SK-MEL-5 (cell line): ENCODE measurements at regions not wholly inside any gene's neighbourhood (a gene's known extent, or its start where the extent isn't known, plus 50 kb on each side); places are given as distances from the start of the nearest gene placed in this dataset.

Source experiments
- DNase-seq: peaks from one replicate; pipeline ENCODE4 v3.0.0-alpha.2; 2016; ENCODE audit warnings: low read depth, low spot score
- in situ Hi-C: cut with HindIII; loops from 2 replicates; pipeline ENCODE4 v1.10.0; 2016; ENCODE audit warnings: low sequenced_read_pairs, high pct_unique_total_duplicates, low pct_unique_long_range_greater_than_20kb

DNA sequence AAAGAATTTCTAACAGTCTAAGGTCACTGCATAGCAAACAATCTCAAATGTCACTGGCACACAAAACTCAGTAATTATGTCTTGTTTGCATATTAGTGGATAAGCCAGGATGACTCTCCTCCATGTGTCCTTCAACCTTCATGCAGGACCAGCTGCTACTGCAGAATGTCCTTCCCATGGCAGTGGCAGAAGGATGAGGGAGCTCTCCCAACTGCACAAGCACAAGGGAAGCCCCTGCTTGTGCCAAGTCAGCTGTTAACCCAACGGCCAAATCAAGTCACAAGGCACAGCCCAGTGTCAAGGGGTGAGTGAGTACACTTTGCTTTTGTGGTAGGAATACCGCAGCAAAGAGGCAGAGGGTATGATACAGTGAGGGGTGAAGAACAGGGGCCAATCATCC is 59.3 kb upstream of the VWC2 start:
- no peak for DNase-seq
- in situ Hi-C loops, result no loop called here

DNA sequence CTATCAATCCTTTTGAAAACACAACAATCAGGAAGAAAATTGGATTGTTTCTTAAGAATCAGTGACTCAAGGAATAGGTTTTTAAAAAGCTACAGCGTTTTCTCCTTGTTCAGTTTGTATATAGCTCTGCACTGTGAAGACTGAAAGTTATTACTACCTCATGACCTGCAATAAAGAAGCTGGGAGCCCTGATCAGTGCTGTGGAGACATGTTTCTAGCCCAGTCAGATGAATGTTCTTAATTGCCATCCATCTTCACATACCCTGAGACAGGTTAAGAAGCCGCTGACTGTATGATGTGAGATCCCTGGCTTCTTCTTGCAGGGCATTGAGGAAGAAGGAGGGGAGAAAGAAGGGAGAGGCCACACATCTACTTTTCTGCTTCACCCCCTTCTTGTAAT is 58.0 kb upstream of the VWC2 start:
- no peak for DNase-seq
- in situ Hi-C loops, result no loop called here

DNA sequence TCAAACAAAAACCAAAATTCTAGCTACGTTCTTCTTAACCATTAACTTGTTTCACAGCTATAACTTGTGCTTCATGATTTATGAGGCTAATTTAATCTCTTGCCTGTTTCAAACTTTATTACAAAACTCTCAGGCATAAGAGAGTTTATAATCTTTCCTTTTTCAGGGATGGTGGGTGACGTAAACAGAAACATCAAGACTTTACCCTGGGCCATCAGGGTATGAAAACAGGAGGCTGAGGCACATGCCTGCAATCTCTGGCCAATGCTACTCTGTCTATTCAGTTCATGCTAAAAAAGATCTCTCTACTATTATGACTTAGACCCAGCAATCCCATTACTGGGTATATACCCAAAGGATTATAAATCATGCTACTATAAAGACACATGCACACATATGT is 55.9 kb upstream of the VWC2 start:
- DNase-seq, result no peak
- in situ Hi-C loops, result no loop called here

DNA sequence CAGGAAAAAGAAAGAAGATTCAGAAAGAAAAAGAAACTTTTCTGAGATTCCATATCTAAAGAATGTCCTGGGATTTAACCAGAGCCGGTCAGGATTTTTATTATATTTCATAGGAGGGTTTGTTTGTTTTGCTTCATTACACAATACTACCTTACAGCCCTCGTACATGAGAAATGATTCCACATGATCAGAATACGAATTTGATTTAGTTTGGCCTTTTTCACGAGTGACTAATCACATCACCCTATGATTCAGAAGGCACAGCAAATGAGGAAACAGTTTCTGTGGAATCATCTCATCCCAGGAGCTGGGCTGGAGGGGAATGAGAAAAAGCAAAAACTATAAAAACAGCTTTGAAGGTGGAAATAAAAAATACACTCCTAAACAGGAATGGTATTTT is 54.7 kb upstream of the VWC2 start:
- in situ Hi-C loops, result no loop called here
- DNase-seq, result no peak

DNA sequence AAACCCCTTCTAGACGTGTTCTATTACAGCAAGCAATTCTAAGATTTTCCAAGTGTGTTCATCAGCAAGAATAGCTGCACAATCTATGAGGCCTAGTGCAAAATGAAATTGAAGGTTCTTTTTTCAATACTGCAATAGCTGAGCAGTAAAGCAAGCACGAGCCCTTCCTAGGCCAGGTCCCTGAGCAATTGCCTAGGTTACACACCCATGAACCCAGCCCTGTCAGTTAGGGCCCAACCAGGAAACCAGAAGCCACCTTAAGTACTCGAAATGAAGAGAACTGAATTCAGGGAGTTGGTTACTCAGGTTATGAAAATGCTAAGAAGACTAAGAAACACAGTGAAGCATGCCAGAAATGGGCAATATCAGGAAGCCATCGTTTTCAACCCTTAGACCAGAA is 52.0 kb upstream of the VWC2 start:
- in situ Hi-C loops, result no loop called here
- no peak for DNase-seq
